A549 (cell line): ENCODE measurements at regions not wholly inside any gene's neighbourhood (a gene's known extent, or its start where the extent isn't known, plus 50 kb on each side); places are given as distances from the start of the nearest gene placed in this dataset.
"Not testable (repeated sequence)": the region's sequence is repeated elsewhere in the genome, so short reads cannot be mapped to it uniquely, and the experiment has no call there.

Experiments
- ATAC-seq, 2 experiments: fragments of 200-7000 bp in 1 of 2; fragments of >200 bp in 1 of 2; cut with Nextera tagmentation in 1 of 2; cut with Tn5 transposase in 1 of 2; 3 replicates each; pipeline versions ENCODE4 v1.8.0 to v1.9.1; 2018 to 2020; ENCODE audit warnings: mild to moderate bottlenecking in 1 of 2, moderate library complexity in 1 of 2
- CTCF ChIA-PET: fragments of 300-600 bp; sonication (Branson Sonifier 250); formaldehyde crosslinking; extraction: SDS; loops from one replicate; lab custom pipeline; 2021; ENCODE audit warnings: antibody characterized with exemption, inconsistent platforms; lab: Yijun Ruan, JAX
- POLR2A ChIA-PET: fragments of 350-600 bp; formaldehyde crosslinking; extraction: SDS; loops from one replicate; lab custom pipeline; 2021; ENCODE audit warnings: antibody characterized with exemption, inconsistent platforms; lab: Yijun Ruan, JAX
- DNase-seq, 2 experiments: peaks; one replicate each; pipeline versions ENCODE4 v3.0.0 to v3.0.0-alpha.2; 2011 to 2016; ENCODE audit warnings: low read depth in 1 of 2, low spot score in 1 of 2
- FAIRE-seq: peaks from 2 replicates; lab custom pipeline; 2011; peaks lifted over from hg19 to GRCh38; lab: Jason Lieb, UNC
- H3K27ac ChIP-seq, 2 experiments: fragments of >200 bp; sonication (Bioruptor Twin); formaldehyde crosslinking; 3 replicates each; pipeline ENCODE4 v1.5.1; 2016 to 2017
- H3K4me1 ChIP-seq: fragments of >200 bp; sonication (Bioruptor Twin); formaldehyde crosslinking; 3 replicates; pipeline ENCODE4 v1.6.1; 2016
- H3K4me2 ChIP-seq: fragments of >200 bp; sonication (Bioruptor Twin); formaldehyde crosslinking; 3 replicates; pipeline ENCODE4 v1.6.1; 2016
- H3K4me3 ChIP-seq: fragments of >200 bp; sonication (Bioruptor Twin); formaldehyde crosslinking; 3 replicates; pipeline ENCODE4 v1.5.1; 2016
- H3K9me3 ChIP-seq: fragments of >200 bp; sonication (Bioruptor Twin); formaldehyde crosslinking; 3 replicates; pipeline ENCODE4 v1.6.1; 2016
- CBX2 ChIP-seq: fragments of 200-600 bp; sonication (generic); IDR thresholded peaks from 2 replicates; pipeline ENCODE4 v1.6.1; 2016; ENCODE audit warnings: low read depth, mild to moderate bottlenecking, borderline replicate concordance
- CBX8 ChIP-seq: fragments of 200-600 bp; sonication (generic); IDR thresholded peaks from 2 replicates; pipeline ENCODE4 v1.6.1; 2016
- CHD2 ChIP-seq: fragments of 150-350 bp; IDR thresholded peaks from 2 replicates; pipeline ENCODE4 v1.6.1; 2014; ENCODE audit warnings: low read length; ENCODE audit not compliant: partially characterized antibody
- EP300 ChIP-seq, 2 experiments: fragments of >200 bp; sonication (Bioruptor Twin); formaldehyde crosslinking; IDR thresholded peaks; 2 replicates in 1 of 2; 3 replicates in 1 of 2; pipeline ENCODE4 v1.6.1; 2016 to 2017
- FOSB ChIP-seq: fragments of 250-450 bp; sonication (Bioruptor Pico); IDR thresholded peaks from 2 replicates; pipeline ENCODE4 v1.5.0; 2020; ENCODE audit warnings: mild to moderate bottlenecking, moderate library complexity
- FOSL2 ChIP-seq, 2 experiments: fragments of 450-650 bp in 1 of 2; fragments of >200 bp in 1 of 2; sonication (Bioruptor Twin) in 1 of 2; formaldehyde crosslinking; IDR thresholded peaks; 2 replicates each; pipeline versions ENCODE4 v1.5.0 to v1.6.1; 2016 to 2020; ENCODE audit warnings: mild to moderate bottlenecking in 1 of 2, moderate library complexity in 1 of 2
- FOXS1 ChIP-seq: fragments of 250-450 bp; sonication (Bioruptor Pico); IDR thresholded peaks from 2 replicates; pipeline ENCODE4 v1.5.0; 2020; ENCODE audit warnings: mild to moderate bottlenecking, moderate library complexity
- GATA3 ChIP-seq: IDR thresholded peaks from 2 replicates; pipeline ENCODE4 v1.6.1; 2012; ENCODE audit warnings: borderline replicate concordance
- HDAC2 ChIP-seq: fragments of 200-600 bp; sonication (generic); IDR thresholded peaks from 2 replicates; pipeline ENCODE4 v1.6.1; 2016
- HOXA7 ChIP-seq: fragments of 250-450 bp; sonication (Bioruptor Pico); IDR thresholded peaks from 2 replicates; pipeline ENCODE4 v1.5.0; 2020; ENCODE audit warnings: mild to moderate bottlenecking, moderate library complexity
- JUNB ChIP-seq: fragments of >200 bp; sonication (Bioruptor Twin); formaldehyde crosslinking; IDR thresholded peaks from 2 replicates; pipeline ENCODE4 v1.6.1; 2016
- NFE2L2 ChIP-seq: fragments of 150-350 bp; conservative IDR thresholded peaks from 2 replicates; pipeline ENCODE4 v1.6.1; 2014; ENCODE audit warnings: low read length
- RARB ChIP-seq: fragments of 250-450 bp; sonication (Bioruptor Pico); IDR thresholded peaks from 2 replicates; pipeline ENCODE4 v1.8.0; 2021; ENCODE audit warnings: mild to moderate bottlenecking, moderate library complexity
- RCOR1 ChIP-seq: fragments of 150-350 bp; IDR thresholded peaks from 2 replicates; pipeline ENCODE4 v1.6.1; 2014; ENCODE audit warnings: antibody characterized with exemption, low read length, low read depth
- RFX5 ChIP-seq: fragments of 450-650 bp; IDR thresholded peaks from 2 replicates; pipeline ENCODE4 v1.7.1; 2014; ENCODE audit warnings: antibody characterized with exemption, mild to moderate bottlenecking, moderate library complexity
- SMC3 ChIP-seq: fragments of >200 bp; sonication (Bioruptor Twin); formaldehyde crosslinking; IDR thresholded peaks from 3 replicates; pipeline ENCODE4 v1.6.1; 2018; ENCODE audit warnings: inconsistent platforms
- ZC3H11A ChIP-seq: fragments of 450-650 bp; IDR thresholded peaks from 2 replicates; pipeline ENCODE4 v1.6.1; 2014; ENCODE audit warnings: antibody characterized with exemption, mild to moderate bottlenecking
- ZNF302 ChIP-seq: fragments of 250-450 bp; sonication (Bioruptor Pico); IDR thresholded peaks from 2 replicates; pipeline ENCODE4 v1.9.0; 2021; ENCODE audit warnings: inconsistent platforms, mild to moderate bottlenecking, moderate library complexity
- WGBS: methylation state at CpG from one replicate; pipeline ENCODE4 v1.1.6; 2017; ENCODE audit errors: missing lambda C conversion rate; 5-methylcytosine and 5-hydroxymethylcytosine counted together
- TF ChIP-seq, protein P1 (sequence below): IDR thresholded peaks from 2 replicates; pipeline ENCODE4 v1.6.1; 2012
- TF ChIP-seq, protein P2 (sequence below): IDR thresholded peaks from 2 replicates; pipeline ENCODE4 v1.6.1; 2012; ENCODE audit warnings: low read depth, borderline replicate concordance
- TF ChIP-seq, protein P3 (sequence below): fragments of >200 bp; sonication (Bioruptor Twin); formaldehyde crosslinking; IDR thresholded peaks from 3 replicates; pipeline ENCODE4 v1.6.1; 2016
- TF ChIP-seq, protein P4 (sequence below): IDR thresholded peaks from 2 replicates; pipeline ENCODE4 v1.6.1; 2012

DNA sequence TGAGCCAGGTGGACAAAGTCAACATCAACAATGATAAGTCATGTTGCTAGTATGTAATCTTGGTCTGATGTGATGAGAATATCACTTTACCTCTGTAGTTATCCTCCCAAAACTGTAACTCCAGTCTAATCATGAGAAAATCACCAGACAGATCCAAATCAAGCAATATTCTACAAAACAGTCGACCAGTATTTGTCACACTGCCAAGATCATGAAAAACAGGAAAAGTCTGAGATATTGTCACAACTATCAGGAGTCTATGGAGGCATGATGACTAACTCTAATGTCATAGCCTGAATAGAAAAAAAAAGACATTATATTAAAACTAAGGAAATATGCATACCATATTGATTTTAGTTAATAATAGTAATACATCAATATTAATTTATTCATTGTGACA, 1883.3 kb upstream of the CELF4 start:
- H3K27ac ChIP-seq: no peak overlapping the region
- no peak overlapping the region for H3K4me2 ChIP-seq
- no peak overlapping the region for H3K4me3 ChIP-seq
- no peaks in the 10 kb centered on the region for H3K4me1 ChIP-seq
- CTCF ChIA-PET: no interaction called here
- TF ChIP-seq RFX5 (no peak), CHD2 (no peak), HDAC2 (no peak), FOXS1 (CRISPR knock-in tag) (no peak), ZNF302 (CRISPR knock-in tag) (no peak), RARB (CRISPR knock-in tag) (no peak)
- TF ChIP-seq, protein P1, sequence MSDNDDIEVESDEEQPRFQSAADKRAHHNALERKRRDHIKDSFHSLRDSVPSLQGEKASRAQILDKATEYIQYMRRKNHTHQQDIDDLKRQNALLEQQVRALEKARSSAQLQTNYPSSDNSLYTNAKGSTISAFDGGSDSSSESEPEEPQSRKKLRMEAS: no peak
- FAIRE-seq (no peak), DNase-seq (no peak), ATAC-seq (no peak)
- 10% methylated on average over 1 of the region's 1 CpG for whole genome bisulfite sequencing
- no peaks in the 10 kb centered on the region for H3K9me3 ChIP-seq
- POLR2A ChIA-PET: no interaction called here

DNA sequence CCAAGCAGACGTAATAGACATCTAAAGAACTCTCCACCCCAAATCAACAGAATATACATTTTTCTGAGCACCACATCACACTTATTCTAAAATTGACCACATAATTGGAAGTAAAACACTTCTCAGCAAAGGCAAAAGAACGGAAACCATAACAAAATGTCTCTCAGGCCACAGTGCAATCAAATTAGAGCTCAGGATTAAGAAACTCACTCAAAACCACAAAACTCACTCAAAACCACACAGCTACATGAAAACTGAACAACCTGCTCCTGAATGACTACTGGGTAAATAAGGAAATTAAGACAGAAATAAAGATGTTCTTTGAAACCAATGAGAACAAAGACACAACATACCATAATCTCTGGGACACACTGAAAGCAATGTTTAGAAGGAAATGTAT, 1879.4 kb upstream of the CELF4 start:
- DNase-seq, CTCF ChIA-PET, H3K27ac ChIP-seq, H3K4me3 ChIP-seq, H3K4me2 ChIP-seq, ATAC-seq, POLR2A ChIA-PET, H3K9me3 ChIP-seq, FAIRE-seq, H3K4me1 ChIP-seq: not testable (repeated sequence)
- WGBS: 79% methylated on average over 2 of the region's 2 CpGs

DNA sequence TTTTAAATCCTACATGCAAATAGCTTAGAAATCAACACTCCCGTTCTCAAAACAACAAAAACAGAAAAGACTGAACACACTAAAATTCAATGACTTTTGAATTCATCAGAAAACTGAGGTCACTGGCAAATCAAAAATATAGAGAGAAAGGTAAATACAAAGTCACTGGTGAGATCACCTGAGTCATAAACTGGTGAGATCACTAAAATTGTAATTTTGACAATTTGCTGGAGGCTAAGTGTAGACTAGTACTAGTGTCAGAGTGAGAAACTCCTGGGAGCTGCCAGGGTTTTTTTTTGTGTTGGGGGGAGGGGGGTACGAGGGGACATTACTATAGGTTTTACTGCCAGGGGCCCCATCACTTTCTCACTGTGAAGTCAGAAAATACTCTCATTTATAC, 1876.0 kb upstream of the CELF4 start:
- no peak for DNase-seq
- TF ChIP-seq CBX2: no peak
- TF ChIP-seq FOSB (CRISPR knock-in tag): no peak
- no peak for TF ChIP-seq GATA3
- no peak for TF ChIP-seq SMC3
- no peak for TF ChIP-seq HDAC2
- TF ChIP-seq, protein P1: no peak
- no peak for TF ChIP-seq HOXA7 (CRISPR knock-in tag)
- TF ChIP-seq, protein P2, sequence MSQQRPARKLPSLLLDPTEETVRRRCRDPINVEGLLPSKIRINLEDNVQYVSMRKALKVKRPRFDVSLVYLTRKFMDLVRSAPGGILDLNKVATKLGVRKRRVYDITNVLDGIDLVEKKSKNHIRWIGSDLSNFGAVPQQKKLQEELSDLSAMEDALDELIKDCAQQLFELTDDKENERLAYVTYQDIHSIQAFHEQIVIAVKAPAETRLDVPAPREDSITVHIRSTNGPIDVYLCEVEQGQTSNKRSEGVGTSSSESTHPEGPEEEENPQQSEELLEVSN: no peak
- no peak for TF ChIP-seq FOSL2 (IDR thresholded peaks at IDR 0.05)
- no peak for TF ChIP-seq FOSL2 (CRISPR knock-in tag; IDR thresholded peaks at IDR 0.05)
- no peak for TF ChIP-seq CBX8
- TF ChIP-seq, protein P3, sequence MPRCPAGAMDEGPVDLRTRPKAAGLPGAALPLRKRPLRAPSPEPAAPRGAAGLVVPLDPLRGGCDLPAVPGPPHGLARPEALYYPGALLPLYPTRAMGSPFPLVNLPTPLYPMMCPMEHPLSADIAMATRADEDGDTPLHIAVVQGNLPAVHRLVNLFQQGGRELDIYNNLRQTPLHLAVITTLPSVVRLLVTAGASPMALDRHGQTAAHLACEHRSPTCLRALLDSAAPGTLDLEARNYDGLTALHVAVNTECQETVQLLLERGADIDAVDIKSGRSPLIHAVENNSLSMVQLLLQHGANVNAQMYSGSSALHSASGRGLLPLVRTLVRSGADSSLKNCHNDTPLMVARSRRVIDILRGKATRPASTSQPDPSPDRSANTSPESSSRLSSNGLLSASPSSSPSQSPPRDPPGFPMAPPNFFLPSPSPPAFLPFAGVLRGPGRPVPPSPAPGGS: no peak
- TF ChIP-seq RARB (CRISPR knock-in tag): no peak
- no peak for TF ChIP-seq FOXS1 (CRISPR knock-in tag)
- no peak for TF ChIP-seq CHD2
- TF ChIP-seq ZC3H11A: no peak
- TF ChIP-seq, protein P4, sequence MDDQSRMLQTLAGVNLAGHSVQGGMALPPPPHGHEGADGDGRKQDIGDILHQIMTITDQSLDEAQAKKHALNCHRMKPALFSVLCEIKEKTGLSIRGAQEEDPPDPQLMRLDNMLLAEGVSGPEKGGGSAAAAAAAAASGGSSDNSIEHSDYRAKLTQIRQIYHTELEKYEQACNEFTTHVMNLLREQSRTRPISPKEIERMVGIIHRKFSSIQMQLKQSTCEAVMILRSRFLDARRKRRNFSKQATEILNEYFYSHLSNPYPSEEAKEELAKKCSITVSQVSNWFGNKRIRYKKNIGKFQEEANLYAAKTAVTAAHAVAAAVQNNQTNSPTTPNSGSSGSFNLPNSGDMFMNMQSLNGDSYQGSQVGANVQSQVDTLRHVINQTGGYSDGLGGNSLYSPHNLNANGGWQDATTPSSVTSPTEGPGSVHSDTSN: no peak
- Histone ChIP-seq H3K27ac (no peak overlapping the region), H3K4me2 (no peak overlapping the region), H3K4me3 (no peak overlapping the region), H3K4me1 (no peaks in the 10 kb centered on the region), H3K9me3 (no peaks in the 10 kb centered on the region)
- no peak for FAIRE-seq
- CTCF ChIA-PET: no interaction called here
- POLR2A ChIA-PET: no interaction called here
- no peak for ATAC-seq
- 60% methylated on average over 2 of the region's 2 CpGs for WGBS

DNA sequence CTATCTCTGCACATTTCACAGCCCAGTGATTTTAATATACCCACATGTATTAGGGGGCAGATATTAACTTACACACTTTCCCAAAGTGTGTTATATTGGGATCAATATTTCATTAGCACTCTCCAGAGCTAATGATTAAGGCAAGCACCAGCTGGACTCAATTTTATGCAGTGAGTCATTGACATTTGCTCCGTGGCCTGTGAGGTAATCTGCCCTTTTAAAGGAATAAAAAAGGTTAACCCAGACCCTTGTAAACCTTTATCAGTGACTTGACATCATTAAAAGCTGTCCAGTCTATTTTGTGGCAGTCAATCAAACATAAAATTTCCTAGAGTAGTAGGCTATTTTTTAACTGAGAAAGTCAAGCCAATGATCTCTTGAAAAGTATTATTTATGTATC, 1870.4 kb upstream of the CELF4 start:
- 0% methylated on average over 1 of the region's 1 CpG for WGBS
- Histone ChIP-seq H3K4me2 (no peak overlapping the region), H3K4me1 (no peaks in the 10 kb centered on the region), H3K4me3 (no peak overlapping the region), H3K9me3 (no peaks in the 10 kb centered on the region)
- FAIRE-seq (no peak), DNase-seq (no peak)
- POLR2A ChIA-PET: no interaction called here
- TF ChIP-seq RCOR1: no peak
- no peak for TF ChIP-seq SMC3
- TF ChIP-seq JUNB: no peak
- no peak for TF ChIP-seq EP300 (IDR thresholded peaks at IDR 0.05)
- TF ChIP-seq, protein P3: no peak
- no peak for TF ChIP-seq FOSB (CRISPR knock-in tag)
- no peak for TF ChIP-seq HDAC2
- no peak for TF ChIP-seq NFE2L2
- no peak for TF ChIP-seq RFX5
- TF ChIP-seq, all 56 proteins: peak for 0
- ATAC-seq: no peak
- no peak overlapping the region for H3K27ac ChIP-seq
- CTCF ChIA-PET: no interaction called here
